Neural cell (in vitro differentiated cells): ENCODE measurements at regions not wholly inside any gene's neighbourhood (a gene's known extent, or its start where the extent isn't known, plus 50 kb on each side); places are given as distances from the start of the nearest gene placed in this dataset.

ENCODE experiments used
- EP300 ChIP-seq: fragments of 450-650 bp; conservative IDR thresholded peaks from 2 replicates; pipeline ENCODE4 v1.6.1; 2014; ENCODE audit warnings: antibody characterized with exemption, mild to moderate bottlenecking, moderate library complexity; ENCODE audit not compliant: poor library complexity, severe bottlenecking
- RAD21 ChIP-seq: fragments of 450-650 bp; conservative IDR thresholded peaks from 2 replicates; pipeline ENCODE4 v1.6.1; 2014; ENCODE audit warnings: antibody characterized with exemption, mild to moderate bottlenecking, moderate library complexity
- TF ChIP-seq, protein P1 (sequence below): fragments of 450-650 bp; IDR thresholded peaks from 2 replicates; pipeline ENCODE4 v1.5.1; 2014; ENCODE audit warnings: antibody characterized with exemption, mild to moderate bottlenecking, moderate library complexity; ENCODE audit not compliant: poor library complexity, severe bottlenecking
- TF ChIP-seq, protein P2 (sequence below): IDR thresholded peaks from 2 replicates; pipeline ENCODE4 v1.6.1; 2012; ENCODE audit warnings: borderline replicate concordance

DNA sequence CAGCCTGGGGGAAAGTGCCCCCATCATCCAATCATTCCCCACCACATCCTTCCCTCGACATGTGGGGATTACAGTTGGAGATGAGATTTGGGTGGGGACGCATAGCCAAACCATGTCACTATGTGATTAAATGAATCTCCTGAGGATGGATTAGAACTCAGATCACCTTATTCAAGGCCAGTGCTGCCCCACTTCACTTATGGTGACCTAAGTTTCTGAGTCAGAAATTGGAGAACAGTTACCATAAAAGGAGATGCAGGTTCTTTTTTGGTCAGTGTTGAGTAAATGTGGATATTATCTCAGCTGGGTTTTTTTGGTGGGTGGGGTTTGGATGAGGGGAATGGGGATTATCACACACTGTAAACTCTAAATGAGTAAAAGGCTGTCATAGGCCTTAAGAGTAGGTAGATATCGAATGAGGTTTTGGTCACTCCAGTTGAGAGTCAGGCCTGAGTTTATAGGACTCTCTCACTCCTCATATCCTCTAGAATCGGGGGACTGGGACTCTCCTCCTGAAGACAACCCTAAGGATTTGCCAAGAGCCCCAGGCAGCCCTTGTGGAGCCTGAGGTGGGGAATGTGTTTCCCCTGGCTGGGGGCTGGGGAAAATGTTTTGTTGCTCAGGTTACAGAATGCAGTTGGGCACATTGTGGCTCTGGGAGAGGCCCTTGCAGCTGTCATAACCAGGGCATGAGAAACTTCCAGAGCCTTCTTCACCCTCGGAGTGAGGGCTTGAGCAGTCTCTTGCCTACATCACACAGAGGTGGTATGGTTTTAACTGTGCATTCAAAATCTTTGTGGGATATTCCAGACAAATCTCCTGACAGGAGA, 213.0 kb downstream of the BAMBI start:
- TF ChIP-seq, protein P1, sequence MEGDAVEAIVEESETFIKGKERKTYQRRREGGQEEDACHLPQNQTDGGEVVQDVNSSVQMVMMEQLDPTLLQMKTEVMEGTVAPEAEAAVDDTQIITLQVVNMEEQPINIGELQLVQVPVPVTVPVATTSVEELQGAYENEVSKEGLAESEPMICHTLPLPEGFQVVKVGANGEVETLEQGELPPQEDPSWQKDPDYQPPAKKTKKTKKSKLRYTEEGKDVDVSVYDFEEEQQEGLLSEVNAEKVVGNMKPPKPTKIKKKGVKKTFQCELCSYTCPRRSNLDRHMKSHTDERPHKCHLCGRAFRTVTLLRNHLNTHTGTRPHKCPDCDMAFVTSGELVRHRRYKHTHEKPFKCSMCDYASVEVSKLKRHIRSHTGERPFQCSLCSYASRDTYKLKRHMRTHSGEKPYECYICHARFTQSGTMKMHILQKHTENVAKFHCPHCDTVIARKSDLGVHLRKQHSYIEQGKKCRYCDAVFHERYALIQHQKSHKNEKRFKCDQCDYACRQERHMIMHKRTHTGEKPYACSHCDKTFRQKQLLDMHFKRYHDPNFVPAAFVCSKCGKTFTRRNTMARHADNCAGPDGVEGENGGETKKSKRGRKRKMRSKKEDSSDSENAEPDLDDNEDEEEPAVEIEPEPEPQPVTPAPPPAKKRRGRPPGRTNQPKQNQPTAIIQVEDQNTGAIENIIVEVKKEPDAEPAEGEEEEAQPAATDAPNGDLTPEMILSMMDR: no peak
- TF ChIP-seq EP300: no peak
- TF ChIP-seq, protein P2, sequence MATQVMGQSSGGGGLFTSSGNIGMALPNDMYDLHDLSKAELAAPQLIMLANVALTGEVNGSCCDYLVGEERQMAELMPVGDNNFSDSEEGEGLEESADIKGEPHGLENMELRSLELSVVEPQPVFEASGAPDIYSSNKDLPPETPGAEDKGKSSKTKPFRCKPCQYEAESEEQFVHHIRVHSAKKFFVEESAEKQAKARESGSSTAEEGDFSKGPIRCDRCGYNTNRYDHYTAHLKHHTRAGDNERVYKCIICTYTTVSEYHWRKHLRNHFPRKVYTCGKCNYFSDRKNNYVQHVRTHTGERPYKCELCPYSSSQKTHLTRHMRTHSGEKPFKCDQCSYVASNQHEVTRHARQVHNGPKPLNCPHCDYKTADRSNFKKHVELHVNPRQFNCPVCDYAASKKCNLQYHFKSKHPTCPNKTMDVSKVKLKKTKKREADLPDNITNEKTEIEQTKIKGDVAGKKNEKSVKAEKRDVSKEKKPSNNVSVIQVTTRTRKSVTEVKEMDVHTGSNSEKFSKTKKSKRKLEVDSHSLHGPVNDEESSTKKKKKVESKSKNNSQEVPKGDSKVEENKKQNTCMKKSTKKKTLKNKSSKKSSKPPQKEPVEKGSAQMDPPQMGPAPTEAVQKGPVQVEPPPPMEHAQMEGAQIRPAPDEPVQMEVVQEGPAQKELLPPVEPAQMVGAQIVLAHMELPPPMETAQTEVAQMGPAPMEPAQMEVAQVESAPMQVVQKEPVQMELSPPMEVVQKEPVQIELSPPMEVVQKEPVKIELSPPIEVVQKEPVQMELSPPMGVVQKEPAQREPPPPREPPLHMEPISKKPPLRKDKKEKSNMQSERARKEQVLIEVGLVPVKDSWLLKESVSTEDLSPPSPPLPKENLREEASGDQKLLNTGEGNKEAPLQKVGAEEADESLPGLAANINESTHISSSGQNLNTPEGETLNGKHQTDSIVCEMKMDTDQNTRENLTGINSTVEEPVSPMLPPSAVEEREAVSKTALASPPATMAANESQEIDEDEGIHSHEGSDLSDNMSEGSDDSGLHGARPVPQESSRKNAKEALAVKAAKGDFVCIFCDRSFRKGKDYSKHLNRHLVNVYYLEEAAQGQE: no peak
- TF ChIP-seq RAD21: no peak
